ENCODE measurements at regions not wholly inside any gene's neighbourhood (a gene's known extent, or its start where the extent isn't known, plus 50 kb on each side); places are given as distances from the start of the nearest gene placed in this dataset.

GRCh38 chr1:5566924-5567323 lies 425.3 kb downstream of the NPHP4 start:
- TF ChIP-seq, protein P1, sequence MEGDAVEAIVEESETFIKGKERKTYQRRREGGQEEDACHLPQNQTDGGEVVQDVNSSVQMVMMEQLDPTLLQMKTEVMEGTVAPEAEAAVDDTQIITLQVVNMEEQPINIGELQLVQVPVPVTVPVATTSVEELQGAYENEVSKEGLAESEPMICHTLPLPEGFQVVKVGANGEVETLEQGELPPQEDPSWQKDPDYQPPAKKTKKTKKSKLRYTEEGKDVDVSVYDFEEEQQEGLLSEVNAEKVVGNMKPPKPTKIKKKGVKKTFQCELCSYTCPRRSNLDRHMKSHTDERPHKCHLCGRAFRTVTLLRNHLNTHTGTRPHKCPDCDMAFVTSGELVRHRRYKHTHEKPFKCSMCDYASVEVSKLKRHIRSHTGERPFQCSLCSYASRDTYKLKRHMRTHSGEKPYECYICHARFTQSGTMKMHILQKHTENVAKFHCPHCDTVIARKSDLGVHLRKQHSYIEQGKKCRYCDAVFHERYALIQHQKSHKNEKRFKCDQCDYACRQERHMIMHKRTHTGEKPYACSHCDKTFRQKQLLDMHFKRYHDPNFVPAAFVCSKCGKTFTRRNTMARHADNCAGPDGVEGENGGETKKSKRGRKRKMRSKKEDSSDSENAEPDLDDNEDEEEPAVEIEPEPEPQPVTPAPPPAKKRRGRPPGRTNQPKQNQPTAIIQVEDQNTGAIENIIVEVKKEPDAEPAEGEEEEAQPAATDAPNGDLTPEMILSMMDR (IDR thresholded peaks at IDR 0.05) = no peak
- no peak for TF ChIP-seq POLR2AphosphoS5 (IDR thresholded peaks at IDR 0.05)
